ENCODE measurements at regions not wholly inside any gene's neighbourhood (a gene's known extent, or its start where the extent isn't known, plus 50 kb on each side); places are given as distances from the start of the nearest gene placed in this dataset.

DNA sequence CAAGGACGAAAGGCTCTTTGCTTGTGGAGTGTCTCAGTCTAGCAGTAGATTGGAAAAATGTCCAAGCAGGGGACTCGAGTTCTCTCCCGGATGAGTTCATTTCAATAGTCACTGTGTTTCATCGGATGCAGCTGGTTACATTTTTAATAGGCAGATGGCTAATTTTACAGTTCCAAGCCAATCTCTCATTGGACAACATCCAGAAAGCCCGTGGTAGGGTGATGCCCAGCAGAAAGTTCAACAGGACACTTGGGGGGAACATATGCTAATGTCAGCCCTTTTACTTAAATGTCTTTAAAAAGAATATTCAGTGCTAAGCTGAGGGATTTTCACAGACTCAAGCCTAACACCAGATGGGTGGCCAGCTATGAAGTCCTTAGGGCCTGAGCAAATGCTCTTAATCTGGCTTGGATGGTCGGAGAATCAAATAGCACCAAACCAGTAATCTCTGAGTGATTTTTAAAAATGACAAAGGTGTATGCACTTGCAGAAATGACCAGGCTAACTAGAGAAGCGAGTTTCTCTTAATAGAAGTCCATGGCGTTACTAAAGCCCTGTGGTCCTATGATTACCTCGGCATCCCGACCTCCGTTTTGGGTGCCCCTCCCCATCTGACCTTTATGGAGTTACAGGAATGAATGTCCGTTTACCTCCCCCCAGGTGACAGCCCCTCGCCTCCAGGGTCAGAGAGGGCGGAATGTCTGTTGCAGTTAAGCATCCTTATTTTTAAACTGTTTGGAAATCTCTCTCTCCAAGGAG, 289.2 kb upstream of the SALL1 start:
- POLR2A ChIA-PET = no interaction called here
- H3K4me3 ChIP-seq (ENCODE audit: low read depth, low read length) = no peak overlapping the region
- no peaks in the 10 kb centered on the region for H3K36me3 ChIP-seq (ENCODE audit: control insufficient read depth, insufficient read depth, low read length)
- no peak for DNase-seq (ENCODE audit: low read depth)
- H3K27me3 ChIP-seq (ENCODE audit: control insufficient read depth, insufficient read depth, low read length) = no peaks in the 10 kb centered on the region
- CTCF ChIA-PET = interaction anchor here (1.0 kb wide), 1 partner anchor 12 kb away, joined by 3 read pairs; no protein-coding TSS in a partner anchor
- TF ChIP-seq CTCF (IDR thresholded peaks at IDR 0.05; ENCODE audit: insufficient read depth, low read depth, low read length) = no peak

DNA sequence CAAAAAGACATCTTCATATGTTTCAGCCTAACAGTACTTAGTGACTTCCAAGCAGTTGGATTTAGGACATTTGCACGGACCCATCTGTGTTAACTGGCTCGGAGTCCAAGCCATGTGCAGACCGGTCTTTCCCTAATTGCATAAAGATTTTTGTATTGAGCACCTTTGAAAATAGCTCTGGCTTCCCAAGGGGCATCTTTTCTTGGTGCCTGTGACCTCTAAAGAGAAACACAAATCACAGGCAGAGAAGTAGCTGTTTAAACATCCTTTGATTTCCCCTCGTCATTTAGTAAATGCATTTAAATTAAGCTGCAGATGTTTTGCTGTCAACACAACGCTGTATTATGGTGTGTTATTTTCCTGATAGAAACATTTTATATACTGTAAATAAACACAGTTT, 288.2 kb upstream of the SALL1 start:
- Histone ChIP-seq H3K36me3 (ENCODE audit: control insufficient read depth, insufficient read depth, low read length) (no peaks in the 10 kb centered on the region), H3K27me3 (ENCODE audit: control insufficient read depth, insufficient read depth, low read length) (no peaks in the 10 kb centered on the region), H3K4me3 (ENCODE audit: low read depth, low read length) (no peak overlapping the region)
- no peak for DNase-seq (ENCODE audit: low read depth)
- ChIA-PET POLR2A (no interaction called here), CTCF (interaction anchor here (0.6 to 1.0 kb wide), 2 partner anchors 10 to 80 kb away, joined by 3 read pairs; no protein-coding TSS in a partner anchor)
- TF ChIP-seq CTCF (IDR thresholded peaks at IDR 0.05; ENCODE audit: insufficient read depth, low read depth, low read length) = no peak

GRCh38 chr16:51436742-51437141, 285.7 kb upstream of the SALL1 start:
- POLR2A ChIA-PET = no interaction called here
- DNase-seq (ENCODE audit: low read depth) = no peak

DNA sequence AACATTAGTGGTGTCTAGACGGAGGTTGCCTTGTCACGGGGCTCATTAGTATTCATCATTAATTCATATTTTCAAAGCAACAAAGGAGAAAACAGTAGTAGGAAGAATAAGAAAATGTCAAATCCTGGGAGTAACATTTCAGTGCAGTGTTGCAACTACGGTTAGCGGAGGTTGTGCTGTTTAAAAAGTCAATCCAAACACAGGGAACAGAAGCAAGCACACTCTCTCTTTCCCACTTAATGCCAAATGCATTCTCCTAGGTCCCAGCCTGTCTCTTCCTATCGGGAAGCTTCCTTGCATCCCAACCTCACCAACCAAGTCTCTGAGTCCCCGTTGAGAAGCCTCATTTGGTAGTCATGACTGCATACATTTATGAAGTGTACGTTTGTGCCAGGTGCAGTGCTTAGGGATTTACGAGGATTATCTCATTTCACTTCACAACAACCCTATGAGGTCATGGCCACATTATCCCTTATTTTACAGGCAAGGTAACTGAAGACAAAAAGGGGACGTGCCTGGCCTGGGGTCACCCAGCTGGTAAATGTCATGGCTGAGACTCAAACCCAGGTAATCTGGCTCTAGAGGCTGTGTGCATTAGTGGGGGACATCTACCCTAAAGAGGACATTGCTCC, 283.6 kb upstream of the SALL1 start:
- ChIA-PET CTCF (interaction anchor here (0.6 kb wide), 2 partner anchors 270 to 365 kb away, joined by 3 read pairs; no protein-coding TSS in a partner anchor), POLR2A (no interaction called here)
- no peaks in the 10 kb centered on the region for H3K27me3 ChIP-seq (ENCODE audit: control insufficient read depth, insufficient read depth, low read length)
- no peak for TF ChIP-seq CTCF (IDR thresholded peaks at IDR 0.05; ENCODE audit: insufficient read depth, low read depth, low read length)
- H3K4me3 ChIP-seq (ENCODE audit: low read depth, low read length) = no peak overlapping the region
- H3K36me3 ChIP-seq (ENCODE audit: control insufficient read depth, insufficient read depth, low read length) = no peaks in the 10 kb centered on the region
- DNase-seq (ENCODE audit: low read depth) = no peak

More at GRCh38 chr16:51436742-51437141, 285.7 kb upstream of the SALL1 start:
- CTCF ChIA-PET = no interaction called here
- H3K4me3 ChIP-seq (ENCODE audit: low read depth, low read length) = no peak overlapping the region
- no peaks in the 10 kb centered on the region for H3K36me3 ChIP-seq (ENCODE audit: control insufficient read depth, insufficient read depth, low read length)
- no peaks in the 10 kb centered on the region for H3K27me3 ChIP-seq (ENCODE audit: control insufficient read depth, insufficient read depth, low read length)
- no peak for TF ChIP-seq CTCF (IDR thresholded peaks at IDR 0.05; ENCODE audit: insufficient read depth, low read depth, low read length)

- POLR2A ChIA-PET = no interaction called here
- CTCF ChIA-PET = no interaction called here
- no peak for DNase-seq (ENCODE audit: low read depth)
- Histone ChIP-seq H3K27me3 (ENCODE audit: control insufficient read depth, insufficient read depth, low read length) (no peaks in the 10 kb centered on the region), H3K4me3 (ENCODE audit: low read depth, low read length) (no peak overlapping the region), H3K36me3 (ENCODE audit: control insufficient read depth, insufficient read depth, low read length) (no peaks in the 10 kb centered on the region)
- TF ChIP-seq CTCF (IDR thresholded peaks at IDR 0.05; ENCODE audit: insufficient read depth, low read depth, low read length) = no peak
Observed at GRCh38 chr16:51433599-51433998, 282.5 kb upstream of the SALL1 start.

All from BJ (cell line).